ENCODE measurements at regions not wholly inside any gene's neighbourhood (a gene's known extent, or its start where the extent isn't known, plus 50 kb on each side); places are given as distances from the start of the nearest gene placed in this dataset.

- no peaks in the 10 kb centered on the region for H3K27me3 ChIP-seq
- H3K36me3 ChIP-seq (replicated peaks in 1 of 2; ENCODE audit: insufficient read depth in 1 of 2, low read depth in 2 of 2): no peaks in the 10 kb centered on the region
- DNase-seq: peak in 2 of 4 donors; percentile 50 to 70
- peak in 2 of 3 donors; percentile 34 to 39 for TF ChIP-seq POLR2A (IDR thresholded peaks at IDR 0.05)
- TF ChIP-seq, protein P1, sequence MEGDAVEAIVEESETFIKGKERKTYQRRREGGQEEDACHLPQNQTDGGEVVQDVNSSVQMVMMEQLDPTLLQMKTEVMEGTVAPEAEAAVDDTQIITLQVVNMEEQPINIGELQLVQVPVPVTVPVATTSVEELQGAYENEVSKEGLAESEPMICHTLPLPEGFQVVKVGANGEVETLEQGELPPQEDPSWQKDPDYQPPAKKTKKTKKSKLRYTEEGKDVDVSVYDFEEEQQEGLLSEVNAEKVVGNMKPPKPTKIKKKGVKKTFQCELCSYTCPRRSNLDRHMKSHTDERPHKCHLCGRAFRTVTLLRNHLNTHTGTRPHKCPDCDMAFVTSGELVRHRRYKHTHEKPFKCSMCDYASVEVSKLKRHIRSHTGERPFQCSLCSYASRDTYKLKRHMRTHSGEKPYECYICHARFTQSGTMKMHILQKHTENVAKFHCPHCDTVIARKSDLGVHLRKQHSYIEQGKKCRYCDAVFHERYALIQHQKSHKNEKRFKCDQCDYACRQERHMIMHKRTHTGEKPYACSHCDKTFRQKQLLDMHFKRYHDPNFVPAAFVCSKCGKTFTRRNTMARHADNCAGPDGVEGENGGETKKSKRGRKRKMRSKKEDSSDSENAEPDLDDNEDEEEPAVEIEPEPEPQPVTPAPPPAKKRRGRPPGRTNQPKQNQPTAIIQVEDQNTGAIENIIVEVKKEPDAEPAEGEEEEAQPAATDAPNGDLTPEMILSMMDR (IDR thresholded peaks at IDR 0.05): no peak
- no peaks in the 10 kb centered on the region for H3K9me3 ChIP-seq
- peak overlapping the region; percentile 28 to 72 (median 62) for H3K27ac ChIP-seq
- H3K4me1 ChIP-seq: peaks cover 72% of the 10 kb centered on the region
- H3K4me3 ChIP-seq: no peak overlapping the region
- WGBS, 2 donors: 23 to 27% methylated on average over 4 of the region's 4 CpGs
- intact Hi-C loops (cut with DNase I): loop anchor here (10.0 kb wide), 1 partner anchor 513 kb away; no protein-coding TSS in a partner anchor
- peak; percentile 54 for ATAC-seq
Measured at GRCh38 chr15:69591905-69592508, 139.4 kb downstream of the RPLP1 start.

- intact Hi-C loops (cut with DNase I): loop anchor here (10.0 kb wide), 1 partner anchor 512 kb away; no protein-coding TSS in a partner anchor
Measured at GRCh38 chr15:69592954-69593353, 140.3 kb downstream of the RPLP1 start.

DNA sequence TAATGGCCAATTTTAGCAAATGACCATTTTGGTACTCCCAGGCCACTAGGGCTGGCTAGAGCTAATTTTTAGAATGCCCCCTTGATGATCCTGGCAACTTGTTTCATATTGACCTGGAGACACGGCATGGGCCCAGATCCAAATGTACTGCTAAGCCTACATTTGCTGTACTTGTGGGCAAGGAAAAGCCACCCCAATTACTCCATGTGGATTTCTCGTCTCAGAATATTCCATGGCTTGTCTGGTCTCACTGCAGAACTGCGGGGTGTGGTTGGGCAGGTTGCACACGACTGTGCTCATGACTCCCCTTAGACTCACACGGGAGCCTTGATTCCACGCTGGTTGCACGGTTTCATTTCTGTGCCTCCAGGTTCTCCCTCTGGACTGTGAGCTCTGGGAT lies 140.9 kb downstream of the RPLP1 start:
- WGBS, 2 donors: 53 to 65% methylated on average over 7 of the region's 7 CpGs
- Histone ChIP-seq H3K4me1 (peaks cover 73% of the 10 kb centered on the region), H3K27ac (peak overlapping the region; percentile 85 to 95 (median 92)), H3K4me3 (no peak overlapping the region), H3K9me3 (no peaks in the 10 kb centered on the region), H3K27me3 (no peaks in the 10 kb centered on the region), H3K36me3 (replicated peaks in 1 of 2; ENCODE audit: insufficient read depth in 1 of 2, low read depth in 2 of 2) (no peaks in the 10 kb centered on the region)
- intact Hi-C loops (cut with DNase I): loop anchor here (10.0 kb wide), 1 partner anchor 511 kb away; no protein-coding TSS in a partner anchor
- ATAC-seq: no peak
- TF ChIP-seq, protein P1 (IDR thresholded peaks at IDR 0.05): no peak
- no peak for TF ChIP-seq POLR2A (IDR thresholded peaks at IDR 0.05)
- DNase-seq: peak in 1 of 4 donors; percentile 52

More at GRCh38 chr15:69592954-69593353, 140.3 kb downstream of the RPLP1 start:
- H3K27ac ChIP-seq: peak overlapping the region in 3 of 4 donors; percentile 85 to 93 (median 92)
- no peaks in the 10 kb centered on the region for H3K36me3 ChIP-seq (replicated peaks in 1 of 2; ENCODE audit: insufficient read depth in 1 of 2, low read depth in 2 of 2)
- H3K9me3 ChIP-seq: no peaks in the 10 kb centered on the region
- H3K4me3 ChIP-seq: no peak overlapping the region
- TF ChIP-seq, protein P1 (IDR thresholded peaks at IDR 0.05): peak in 1 of 7 experiments; percentile 9
- TF ChIP-seq POLR2A (IDR thresholded peaks at IDR 0.05): no peak
- no peaks in the 10 kb centered on the region for H3K27me3 ChIP-seq
- ATAC-seq (no peak), DNase-seq (peak in 1 of 4 donors; percentile 27)
- peaks cover 74% of the 10 kb centered on the region for H3K4me1 ChIP-seq
- 67 to 71% methylated on average over 2 of the region's 2 CpGs for WGBS, 2 donors

GRCh38 chr15:69593981-69594966 lies 141.7 kb downstream of the RPLP1 start:
- no peaks in the 10 kb centered on the region for H3K27me3 ChIP-seq
- intact Hi-C loops (cut with DNase I): loop anchor here (10.0 kb wide), 1 partner anchor 511 kb away; no protein-coding TSS in a partner anchor
- no peak overlapping the region for H3K4me3 ChIP-seq
- DNase-seq (peak; percentile 92 to 95 (median 94)), ATAC-seq (peak; percentile 79)
- peaks cover 73% of the 10 kb centered on the region for H3K4me1 ChIP-seq
- H3K36me3 ChIP-seq (replicated peaks in 1 of 2; ENCODE audit: insufficient read depth in 1 of 2, low read depth in 2 of 2): no peaks in the 10 kb centered on the region
- H3K27ac ChIP-seq: peak overlapping the region; percentile 85 to 95 (median 92)
- H3K9me3 ChIP-seq: no peaks in the 10 kb centered on the region
- TF ChIP-seq, protein P1 (IDR thresholded peaks at IDR 0.05): no peak
- peak in 2 of 3 donors; percentile 55 to 58 for TF ChIP-seq POLR2A (IDR thresholded peaks at IDR 0.05)
- 4 to 12% methylated on average over 17 to 24 of the region's 24 CpGs for WGBS, 2 donors
